IPS-NIHi7 (cell line): ENCODE measurements at regions not wholly inside any gene's neighbourhood (a gene's known extent, or its start where the extent isn't known, plus 50 kb on each side); places are given as distances from the start of the nearest gene placed in this dataset.
"Not testable (repeated sequence)": the region's sequence is repeated elsewhere in the genome, so short reads cannot be mapped to it uniquely, and the experiment has no call there.

Experiments used
- DNase-seq: peaks from one replicate; pipeline ENCODE4 v3.0.0; 2012; ENCODE audit warnings: mixed read lengths; ENCODE audit errors: extremely low spot score

DNA sequence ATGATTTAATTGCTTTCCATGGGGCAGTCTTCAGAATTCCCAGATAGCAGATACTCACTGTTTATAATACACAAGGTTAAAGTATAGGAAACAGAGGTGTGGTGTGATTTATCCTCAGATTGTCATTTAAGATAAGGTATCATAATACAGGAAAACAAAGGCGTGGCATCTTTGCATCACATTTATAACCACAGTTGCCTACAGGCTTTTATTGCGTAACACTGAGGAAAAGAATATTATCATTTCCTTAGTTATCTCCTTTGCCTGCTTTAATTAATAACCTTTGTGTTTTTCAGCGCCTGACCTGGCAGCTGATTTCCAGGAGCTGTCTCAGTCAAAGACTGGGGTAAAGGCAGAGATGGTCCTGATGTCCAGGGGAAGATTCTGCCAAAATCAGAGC is 68.8 kb downstream of the SSX7 start:
- DNase-seq, result no peak

- no peak for DNase-seq
Measured at GRCh38 chrX:52577464-52578173, 60.8 kb upstream of the XAGE1B start.

DNA sequence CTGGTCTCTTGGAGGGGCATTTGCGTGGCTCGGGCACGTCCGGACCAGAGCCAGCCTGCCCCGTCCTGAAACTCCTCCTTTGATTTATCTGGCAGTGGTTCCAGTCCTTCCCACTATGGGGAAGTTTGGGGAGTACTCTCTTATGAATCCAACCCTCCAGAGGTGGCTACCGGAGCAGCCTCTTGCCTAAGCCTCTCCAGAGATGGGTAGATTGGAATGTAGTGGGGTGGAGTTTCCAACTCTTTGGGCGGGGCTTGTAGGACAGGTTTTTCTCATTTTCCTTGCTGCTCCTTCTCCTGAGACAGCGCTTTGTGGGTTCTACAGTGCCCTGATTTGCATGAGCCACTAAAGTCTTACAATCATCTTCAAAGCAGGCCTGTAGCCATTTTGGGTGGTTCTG is 60.1 kb upstream of the XAGE1B start:
- DNase-seq, result peak; percentile 18

- no peak for DNase-seq
Measured at GRCh38 chrX:52576474-52576873, 59.6 kb upstream of the XAGE1B start.

- peak; percentile 45 for DNase-seq
Measured at GRCh38 chrX:52574416-52575275, 57.8 kb upstream of the XAGE1B start.

GRCh38 chrX:52568146-52568545 is 51.3 kb upstream of the XAGE1B start:
- not testable (repeated sequence) for DNase-seq
